ENCODE measurements at regions not wholly inside any gene's neighbourhood (a gene's known extent, or its start where the extent isn't known, plus 50 kb on each side); places are given as distances from the start of the nearest gene placed in this dataset.

DNA sequence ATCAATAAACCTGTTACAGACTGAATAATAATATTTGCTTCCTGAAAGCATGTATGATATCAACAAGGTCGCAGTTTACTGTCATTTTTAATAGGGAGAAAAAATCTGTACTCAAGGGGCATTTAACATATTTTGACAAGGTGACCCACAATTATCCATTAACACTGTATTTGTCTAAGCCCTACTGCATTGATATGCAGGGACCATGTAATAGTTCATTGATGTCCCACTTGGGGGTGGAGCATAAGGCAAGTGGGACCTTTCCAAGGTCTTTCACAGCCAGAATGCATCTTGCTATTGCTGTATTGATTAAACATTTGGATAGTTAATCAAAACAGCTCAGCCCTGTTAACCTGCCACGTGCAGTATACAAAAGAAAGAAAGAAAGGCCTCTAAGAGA lies 502.0 kb downstream of the NR2F1-AS1 start:
- POLR2A ChIA-PET: no interaction called here

DNA sequence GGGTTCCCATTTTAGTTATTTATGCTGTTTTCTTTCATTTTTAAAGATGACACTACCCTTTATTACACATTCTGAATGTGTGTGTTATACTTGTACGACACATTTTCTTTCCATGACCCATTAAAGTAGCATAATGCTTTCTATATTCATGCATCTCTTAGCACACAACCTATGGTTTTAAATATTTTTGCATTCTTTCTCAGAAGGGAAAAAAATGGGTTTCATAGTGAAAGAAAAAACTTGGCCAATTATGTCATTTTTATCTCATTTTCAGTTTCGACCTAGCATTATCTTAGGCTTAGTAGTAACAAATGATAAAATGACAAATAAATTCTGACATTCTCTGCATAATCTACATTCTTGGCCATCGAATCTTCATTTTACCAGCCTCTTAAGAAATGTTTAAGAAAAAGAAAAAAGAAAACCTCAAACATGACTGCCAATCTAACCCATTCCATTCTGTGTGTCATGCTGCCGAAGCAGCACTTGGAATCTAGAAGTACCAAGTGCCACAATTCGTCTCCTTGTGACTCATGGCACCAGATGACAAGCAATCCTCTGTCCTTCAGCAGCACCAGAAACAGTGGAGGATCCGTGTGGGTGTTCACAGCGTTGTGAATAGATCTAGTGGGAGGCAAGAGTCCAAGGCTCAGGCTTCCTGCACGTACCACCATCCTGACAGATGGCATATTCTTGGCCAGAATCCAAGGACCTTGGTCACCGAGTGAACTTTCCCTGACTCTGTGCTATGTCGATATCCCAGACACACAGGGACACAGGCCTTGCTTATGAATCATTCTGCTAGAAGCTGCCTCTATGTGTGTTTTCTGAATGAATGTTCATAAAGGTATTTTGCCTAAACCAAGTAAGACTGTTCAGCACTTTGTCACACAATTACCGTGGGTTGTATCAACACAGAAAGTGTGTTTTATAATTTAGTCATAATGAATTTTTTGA lies 502.7 kb downstream of the NR2F1-AS1 start:
- CTCF ChIA-PET: no interaction called here
- TF ChIP-seq, protein P1, sequence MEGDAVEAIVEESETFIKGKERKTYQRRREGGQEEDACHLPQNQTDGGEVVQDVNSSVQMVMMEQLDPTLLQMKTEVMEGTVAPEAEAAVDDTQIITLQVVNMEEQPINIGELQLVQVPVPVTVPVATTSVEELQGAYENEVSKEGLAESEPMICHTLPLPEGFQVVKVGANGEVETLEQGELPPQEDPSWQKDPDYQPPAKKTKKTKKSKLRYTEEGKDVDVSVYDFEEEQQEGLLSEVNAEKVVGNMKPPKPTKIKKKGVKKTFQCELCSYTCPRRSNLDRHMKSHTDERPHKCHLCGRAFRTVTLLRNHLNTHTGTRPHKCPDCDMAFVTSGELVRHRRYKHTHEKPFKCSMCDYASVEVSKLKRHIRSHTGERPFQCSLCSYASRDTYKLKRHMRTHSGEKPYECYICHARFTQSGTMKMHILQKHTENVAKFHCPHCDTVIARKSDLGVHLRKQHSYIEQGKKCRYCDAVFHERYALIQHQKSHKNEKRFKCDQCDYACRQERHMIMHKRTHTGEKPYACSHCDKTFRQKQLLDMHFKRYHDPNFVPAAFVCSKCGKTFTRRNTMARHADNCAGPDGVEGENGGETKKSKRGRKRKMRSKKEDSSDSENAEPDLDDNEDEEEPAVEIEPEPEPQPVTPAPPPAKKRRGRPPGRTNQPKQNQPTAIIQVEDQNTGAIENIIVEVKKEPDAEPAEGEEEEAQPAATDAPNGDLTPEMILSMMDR (IDR thresholded peaks at IDR 0.05; ENCODE audit: control extremely low read depth, extremely low read depth, low read depth, missing control alignments): no peak
- POLR2A ChIA-PET: no interaction called here
- DNase-seq (ENCODE audit: extremely low spot score): no peak

More for the DNA sequence above, 502.0 kb downstream of the NR2F1-AS1 start:
- TF ChIP-seq, protein P1 (IDR thresholded peaks at IDR 0.05; ENCODE audit: control extremely low read depth, extremely low read depth, low read depth, missing control alignments): no peak
- DNase-seq (ENCODE audit: extremely low spot score): no peak
- CTCF ChIA-PET: no interaction called here

DNA sequence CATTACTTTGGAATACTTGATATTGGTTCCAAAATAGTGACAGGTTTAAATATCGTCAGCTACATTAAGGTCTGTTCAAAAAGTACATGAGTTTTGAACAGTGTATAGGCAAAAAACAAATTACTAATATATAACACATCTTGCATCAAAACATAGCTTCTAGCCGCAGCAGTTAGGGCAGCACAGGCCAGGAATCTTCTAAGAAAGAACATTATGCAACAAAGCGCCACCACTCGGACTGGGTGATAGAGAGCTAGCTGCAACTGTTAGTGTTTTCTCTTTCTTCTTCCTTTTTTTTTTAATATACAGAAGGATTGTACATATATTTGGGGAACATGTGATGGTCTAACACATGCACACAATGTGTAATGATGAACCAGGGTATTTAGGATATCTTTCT lies 504.5 kb downstream of the NR2F1-AS1 start:
- CTCF ChIA-PET: interaction anchor here (1.0 kb wide), 1 partner anchor 10 kb away, joined by 3 read pairs; no protein-coding TSS in a partner anchor
- DNase-seq (ENCODE audit: extremely low spot score): no peak
- POLR2A ChIA-PET: no interaction called here
- TF ChIP-seq, protein P1 (IDR thresholded peaks at IDR 0.05; ENCODE audit: control extremely low read depth, extremely low read depth, low read depth, missing control alignments): no peak

DNA sequence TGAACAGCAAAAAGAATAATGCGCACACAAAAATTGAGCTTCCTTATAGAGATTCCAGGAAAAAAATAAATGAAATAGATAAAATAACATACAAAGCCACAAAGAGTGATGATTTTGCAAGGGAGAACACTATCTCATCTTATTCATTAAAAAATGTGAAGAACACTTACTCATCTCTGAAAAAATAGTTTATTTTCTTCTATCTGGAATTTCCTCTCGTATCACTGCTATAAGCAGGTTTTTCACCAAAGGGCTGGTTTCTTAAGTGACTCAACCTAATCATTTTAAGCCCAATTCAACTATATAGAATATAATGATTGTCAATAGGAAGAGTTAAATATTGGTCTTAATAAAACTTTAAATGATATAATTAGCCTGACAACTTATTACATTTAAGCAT lies 504.9 kb downstream of the NR2F1-AS1 start:
- CTCF ChIA-PET: no interaction called here
- TF ChIP-seq, protein P1 (IDR thresholded peaks at IDR 0.05; ENCODE audit: control extremely low read depth, extremely low read depth, low read depth, missing control alignments): no peak
- POLR2A ChIA-PET: no interaction called here
- DNase-seq (ENCODE audit: extremely low spot score): no peak

DNA sequence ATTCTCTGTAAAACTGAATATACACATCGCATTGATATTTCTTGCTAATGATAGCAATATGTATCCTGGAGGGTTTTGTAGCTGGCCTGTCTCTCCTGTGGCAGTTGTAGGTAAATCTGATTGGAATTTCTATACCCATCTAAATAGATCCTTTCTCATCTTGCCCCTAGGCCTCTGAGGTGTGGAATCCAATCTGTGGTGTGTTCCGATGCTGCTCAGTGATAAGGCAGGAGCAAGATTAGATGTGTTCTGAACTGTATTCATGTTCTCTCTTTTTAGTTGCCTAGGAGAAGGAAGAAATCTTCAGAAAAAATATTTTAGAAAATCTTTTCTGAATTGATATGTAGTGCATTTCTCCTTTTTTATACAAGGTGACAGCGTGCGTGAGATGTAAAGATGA lies 507.5 kb downstream of the NR2F1-AS1 start:
- POLR2A ChIA-PET: no interaction called here
- no peak for DNase-seq (ENCODE audit: extremely low spot score)
- CTCF ChIA-PET: no interaction called here
- TF ChIP-seq, protein P1 (IDR thresholded peaks at IDR 0.05; ENCODE audit: control extremely low read depth, extremely low read depth, low read depth, missing control alignments): no peak

DNA sequence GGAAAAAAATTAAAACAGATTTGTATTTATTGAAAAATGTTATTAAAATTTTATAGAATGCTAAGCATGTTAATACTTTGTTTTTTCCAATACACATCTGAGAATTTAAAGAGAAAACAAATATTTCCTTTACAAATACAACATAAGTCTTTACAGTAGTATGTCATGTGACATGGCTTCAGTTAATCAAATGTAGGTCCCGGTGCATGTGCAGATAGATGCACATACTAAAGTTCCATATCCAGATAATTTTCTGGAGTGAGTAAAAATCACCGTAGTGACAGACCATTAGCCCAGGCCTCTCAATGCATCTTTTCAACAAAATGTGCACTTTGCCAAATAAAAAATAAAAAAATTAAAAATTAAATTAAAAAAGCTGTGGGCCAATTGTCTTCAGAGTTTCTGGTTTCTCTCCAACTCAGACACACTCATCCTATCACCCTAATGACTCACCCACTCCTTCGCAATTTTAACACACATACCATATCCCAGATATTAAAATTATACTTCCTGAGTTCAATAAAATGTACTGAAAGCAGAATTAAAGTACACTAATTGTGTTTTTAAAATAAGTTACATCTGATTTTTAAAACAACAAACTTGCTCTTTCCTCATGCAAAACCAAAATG lies 508.1 kb downstream of the NR2F1-AS1 start:
- DNase-seq (ENCODE audit: extremely low spot score): no peak
- TF ChIP-seq, protein P1 (IDR thresholded peaks at IDR 0.05; ENCODE audit: control extremely low read depth, extremely low read depth, low read depth, missing control alignments): no peak
- CTCF ChIA-PET: no interaction called here
- POLR2A ChIA-PET: no interaction called here

Data from GM10248 (cell line).